ENCODE measurements at regions not wholly inside any gene's neighbourhood (a gene's known extent, or its start where the extent isn't known, plus 50 kb on each side); places are given as distances from the start of the nearest gene placed in this dataset.

GRCh38 chr4:157664726-157665125 lies 444.2 kb downstream of the GRIA2 start:
- no peaks in the 10 kb centered on the region for H4K20me1 ChIP-seq (ENCODE audit: insufficient read depth, low read length, poor library complexity, severe bottlenecking)
- H3K9ac ChIP-seq (ENCODE audit: low read depth, low read length, poor library complexity, severe bottlenecking): no peak overlapping the region
- no peak overlapping the region for H3K4me2 ChIP-seq (ENCODE audit: low read depth, low read length, poor library complexity, severe bottlenecking)
- no peaks in the 10 kb centered on the region for H3K79me2 ChIP-seq (ENCODE audit: insufficient read depth, low read length)
- H3F3A ChIP-seq (ENCODE audit: low read depth): no peaks in the 10 kb centered on the region
- no peak overlapping the region for H3K4me3 ChIP-seq (ENCODE audit: low read length, poor library complexity, severe bottlenecking)
- TF ChIP-seq, protein P1, sequence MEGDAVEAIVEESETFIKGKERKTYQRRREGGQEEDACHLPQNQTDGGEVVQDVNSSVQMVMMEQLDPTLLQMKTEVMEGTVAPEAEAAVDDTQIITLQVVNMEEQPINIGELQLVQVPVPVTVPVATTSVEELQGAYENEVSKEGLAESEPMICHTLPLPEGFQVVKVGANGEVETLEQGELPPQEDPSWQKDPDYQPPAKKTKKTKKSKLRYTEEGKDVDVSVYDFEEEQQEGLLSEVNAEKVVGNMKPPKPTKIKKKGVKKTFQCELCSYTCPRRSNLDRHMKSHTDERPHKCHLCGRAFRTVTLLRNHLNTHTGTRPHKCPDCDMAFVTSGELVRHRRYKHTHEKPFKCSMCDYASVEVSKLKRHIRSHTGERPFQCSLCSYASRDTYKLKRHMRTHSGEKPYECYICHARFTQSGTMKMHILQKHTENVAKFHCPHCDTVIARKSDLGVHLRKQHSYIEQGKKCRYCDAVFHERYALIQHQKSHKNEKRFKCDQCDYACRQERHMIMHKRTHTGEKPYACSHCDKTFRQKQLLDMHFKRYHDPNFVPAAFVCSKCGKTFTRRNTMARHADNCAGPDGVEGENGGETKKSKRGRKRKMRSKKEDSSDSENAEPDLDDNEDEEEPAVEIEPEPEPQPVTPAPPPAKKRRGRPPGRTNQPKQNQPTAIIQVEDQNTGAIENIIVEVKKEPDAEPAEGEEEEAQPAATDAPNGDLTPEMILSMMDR (conservative IDR thresholded peaks at IDR 0.05; ENCODE audit: low read length): no peak
- H3K9me3 ChIP-seq (ENCODE audit: insufficient read depth, low read depth, low read length): no peaks in the 10 kb centered on the region
- H2AFZ ChIP-seq (ENCODE audit: low read length): no peak overlapping the region
- H3K9me2 ChIP-seq (replicated peaks; ENCODE audit: low read depth, low read length): no peaks in the 10 kb centered on the region
- H3K36me3 ChIP-seq (ENCODE audit: insufficient read depth, low read length): no peaks in the 10 kb centered on the region
- H3K4me1 ChIP-seq (ENCODE audit: insufficient read depth, low read length, poor library complexity, severe bottlenecking): no peaks in the 10 kb centered on the region
- no peaks in the 10 kb centered on the region for H3K27me3 ChIP-seq (ENCODE audit: insufficient read depth, low read length, poor library complexity, severe bottlenecking)

GRCh38 chr4:157655096-157655809 lies 434.7 kb downstream of the GRIA2 start:
- Histone ChIP-seq H3K9me3 (ENCODE audit: insufficient read depth, low read depth, low read length) (no peaks in the 10 kb centered on the region), H3K9ac (ENCODE audit: low read depth, low read length, poor library complexity, severe bottlenecking) (no peak overlapping the region), H4K20me1 (ENCODE audit: insufficient read depth, low read length, poor library complexity, severe bottlenecking) (no peaks in the 10 kb centered on the region), H3K4me2 (ENCODE audit: low read depth, low read length, poor library complexity, severe bottlenecking) (no peak overlapping the region), H3K79me2 (ENCODE audit: insufficient read depth, low read length) (no peaks in the 10 kb centered on the region), H3K4me1 (ENCODE audit: insufficient read depth, low read length, poor library complexity, severe bottlenecking) (no peaks in the 10 kb centered on the region), H3F3A (ENCODE audit: low read depth) (no peaks in the 10 kb centered on the region), H2AFZ (ENCODE audit: low read length) (0 out of 2 replicates have a peak overlapping the region, but pooled peaks have one; percentile 45), H3K9me2 (replicated peaks; ENCODE audit: low read depth, low read length) (no peaks in the 10 kb centered on the region; the same call in 1 of the 2 replicates), H3K27me3 (ENCODE audit: insufficient read depth, low read length, poor library complexity, severe bottlenecking) (no peaks in the 10 kb centered on the region), H3K36me3 (ENCODE audit: insufficient read depth, low read length) (no peaks in the 10 kb centered on the region), H3K4me3 (ENCODE audit: low read length, poor library complexity, severe bottlenecking) (no peak overlapping the region)
- TF ChIP-seq, protein P1 (conservative IDR thresholded peaks at IDR 0.05; ENCODE audit: low read length): no peak
- TF ChIP-seq EZH2phosphoT487 (IDR thresholded peaks at IDR 0.05; ENCODE audit: borderline replicate concordance): no peak

DNA sequence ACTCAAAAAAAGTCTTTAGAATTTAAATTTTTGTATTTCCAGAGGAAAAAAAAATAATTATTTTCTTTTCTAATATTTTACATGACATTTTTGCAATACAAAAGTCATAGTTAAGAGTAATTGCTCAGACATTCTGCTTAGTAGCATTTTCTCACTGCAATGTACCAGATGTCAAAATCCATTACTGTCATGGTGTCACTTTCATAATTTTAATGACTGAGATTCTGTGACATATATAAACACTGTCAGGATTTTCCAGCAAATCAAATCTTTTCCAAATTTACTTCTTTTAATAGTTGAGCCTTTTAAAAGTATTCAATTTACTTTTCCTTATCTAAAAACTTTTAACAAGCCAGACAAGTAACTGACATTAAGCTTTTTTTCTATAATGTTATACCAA lies 422.7 kb downstream of the GRIA2 start:
- Histone ChIP-seq H3F3A (ENCODE audit: low read depth) (no peaks in the 10 kb centered on the region), H3K9ac (ENCODE audit: low read depth, low read length, poor library complexity, severe bottlenecking) (no peak overlapping the region), H3K79me2 (ENCODE audit: insufficient read depth, low read length) (no peaks in the 10 kb centered on the region), H2AFZ (ENCODE audit: low read length) (no peak overlapping the region), H3K36me3 (ENCODE audit: insufficient read depth, low read length) (no peaks in the 10 kb centered on the region), H3K4me2 (ENCODE audit: low read depth, low read length, poor library complexity, severe bottlenecking) (no peak overlapping the region), H3K9me3 (ENCODE audit: insufficient read depth, low read depth, low read length) (no peaks in the 10 kb centered on the region), H3K9me2 (replicated peaks; ENCODE audit: low read depth, low read length) (no peaks in the 10 kb centered on the region), H3K4me1 (ENCODE audit: insufficient read depth, low read length, poor library complexity, severe bottlenecking) (no peaks in the 10 kb centered on the region), H3K27me3 (ENCODE audit: insufficient read depth, low read length, poor library complexity, severe bottlenecking) (no peaks in the 10 kb centered on the region), H4K20me1 (ENCODE audit: insufficient read depth, low read length, poor library complexity, severe bottlenecking) (no peaks in the 10 kb centered on the region), H3K4me3 (ENCODE audit: low read length, poor library complexity, severe bottlenecking) (no peak overlapping the region)
- no peak for TF ChIP-seq EZH2phosphoT487 (IDR thresholded peaks at IDR 0.05; ENCODE audit: borderline replicate concordance)
- TF ChIP-seq, protein P1 (conservative IDR thresholded peaks at IDR 0.05; ENCODE audit: low read length): no peak

Data from Loucy (cell line).